Kidney (tissue), 13 donors: ENCODE measurements at regions not wholly inside any gene's neighbourhood (a gene's known extent, or its start where the extent isn't known, plus 50 kb on each side); places are given as distances from the start of the nearest gene placed in this dataset.

ENCODE experiments used
- DNase-seq, 5 donors: peaks; one replicate each; pipeline ENCODE4 v3.0.0-alpha.2; 2013 to 2020
- FAIRE-seq: peaks from 2 replicates; lab custom pipeline; 2012; peaks lifted over from hg19 to GRCh38; lab: Jason Lieb, UNC
- H3K27ac ChIP-seq, 2 donors: one replicate each; pipeline ENCODE4 v1.7.0; 2013; ENCODE audit warnings: low read depth in 2 of 2, low read length in 2 of 2, inconsistent platforms in 1 of 2
- H3K27me3 ChIP-seq: one replicate; pipeline ENCODE4 v1.7.1; 2013; ENCODE audit warnings: low read length, inconsistent platforms; ENCODE audit not compliant: control insufficient read depth, insufficient read depth
- H3K36me3 ChIP-seq, 3 donors: one replicate each; pipeline versions ENCODE4 v1.7.0 to v1.7.1; 2013; ENCODE audit warnings: low read length in 3 of 3, control low read depth in 1 of 3, inconsistent platforms in 1 of 3; ENCODE audit not compliant: insufficient read depth in 3 of 3, control insufficient read depth in 2 of 3
- H3K4me1 ChIP-seq, 3 donors: one replicate each; pipeline versions ENCODE4 v1.7.0 to v1.7.1; 2013; ENCODE audit warnings: low read length in 3 of 3, inconsistent platforms in 1 of 3, low read depth in 1 of 3; ENCODE audit not compliant: control insufficient read depth in 2 of 3, insufficient read depth in 2 of 3
- H3K4me3 ChIP-seq, 3 donors: one replicate each; pipeline versions ENCODE4 v1.7.0 to v1.8.1; 2013; ENCODE audit warnings: low read length in 3 of 3, control low read depth in 1 of 3, inconsistent platforms in 1 of 3
- H3K9ac ChIP-seq, 3 donors: one replicate each; pipeline versions ENCODE4 v1.7.0 to v1.7.1; 2013; ENCODE audit warnings: low read length in 3 of 3, control low read depth in 1 of 3, inconsistent platforms in 1 of 3
- H3K9me3 ChIP-seq, 3 donors: one replicate each; pipeline versions ENCODE4 v1.7.0 to v1.7.1; 2013; ENCODE audit warnings: low read length in 3 of 3, control low read depth in 1 of 3, inconsistent platforms in 1 of 3; ENCODE audit not compliant: control insufficient read depth in 2 of 3, insufficient read depth in 1 of 3
- intact Hi-C: fragments of 100-400 bp; cut with DNase I; formaldehyde crosslinking; loops from one replicate; pipeline ENCODE4 v1.11.1; 2022
- TF ChIP-seq, protein P1 (sequence below): IDR thresholded peaks from 3 replicates; pipeline ENCODE4 v1.5.1; 2012; ENCODE audit warnings: mild to moderate bottlenecking, moderate library complexity, borderline replicate concordance; ENCODE audit not compliant: insufficient read depth; ENCODE audit errors: extremely low read depth
- donor health status: control.
- donor health status: control.
- donor health status: control.
- donor health status: control.
- donor health status: control.
- donor health status: DM: yes; HTN: yes; CAD: no.
- donor health status: Normal renal cell carcinoma (clear cell type).

DNA sequence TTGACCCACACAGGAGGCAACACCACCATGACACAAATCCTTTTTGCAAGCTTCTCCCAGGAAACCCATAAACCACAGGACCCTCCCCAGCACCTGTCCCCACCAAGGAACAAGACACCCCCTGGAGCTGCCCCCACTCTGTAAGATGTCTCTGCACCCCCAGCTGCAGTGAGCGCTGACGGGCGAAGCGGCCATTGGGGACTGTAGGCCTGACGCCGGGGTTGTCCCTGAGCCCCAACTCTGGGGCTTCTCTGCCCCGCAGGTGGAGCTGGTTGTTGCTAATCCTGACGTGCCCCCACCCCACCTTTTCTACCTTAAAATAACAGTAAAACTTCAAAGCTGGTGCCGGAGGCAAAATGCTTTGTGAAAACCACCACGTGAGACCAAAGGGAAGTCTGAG is 94.7 kb upstream of the PPP2R2D start:
- Histone ChIP-seq H3K36me3 (no peaks in the 10 kb centered on the region), H3K9ac (no peak overlapping the region), H3K4me3 (no peak overlapping the region), H3K27me3 (no peaks in the 10 kb centered on the region), H3K4me1 (no peaks in the 10 kb centered on the region), H3K9me3 (no peaks in the 10 kb centered on the region), H3K27ac (no peak overlapping the region)
- FAIRE-seq: no peak
- intact Hi-C loops: no loop called here
- TF ChIP-seq, protein P1, sequence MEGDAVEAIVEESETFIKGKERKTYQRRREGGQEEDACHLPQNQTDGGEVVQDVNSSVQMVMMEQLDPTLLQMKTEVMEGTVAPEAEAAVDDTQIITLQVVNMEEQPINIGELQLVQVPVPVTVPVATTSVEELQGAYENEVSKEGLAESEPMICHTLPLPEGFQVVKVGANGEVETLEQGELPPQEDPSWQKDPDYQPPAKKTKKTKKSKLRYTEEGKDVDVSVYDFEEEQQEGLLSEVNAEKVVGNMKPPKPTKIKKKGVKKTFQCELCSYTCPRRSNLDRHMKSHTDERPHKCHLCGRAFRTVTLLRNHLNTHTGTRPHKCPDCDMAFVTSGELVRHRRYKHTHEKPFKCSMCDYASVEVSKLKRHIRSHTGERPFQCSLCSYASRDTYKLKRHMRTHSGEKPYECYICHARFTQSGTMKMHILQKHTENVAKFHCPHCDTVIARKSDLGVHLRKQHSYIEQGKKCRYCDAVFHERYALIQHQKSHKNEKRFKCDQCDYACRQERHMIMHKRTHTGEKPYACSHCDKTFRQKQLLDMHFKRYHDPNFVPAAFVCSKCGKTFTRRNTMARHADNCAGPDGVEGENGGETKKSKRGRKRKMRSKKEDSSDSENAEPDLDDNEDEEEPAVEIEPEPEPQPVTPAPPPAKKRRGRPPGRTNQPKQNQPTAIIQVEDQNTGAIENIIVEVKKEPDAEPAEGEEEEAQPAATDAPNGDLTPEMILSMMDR: no peak
- DNase-seq: peak in 2 of 5 donors; percentile 8 to 33

DNA sequence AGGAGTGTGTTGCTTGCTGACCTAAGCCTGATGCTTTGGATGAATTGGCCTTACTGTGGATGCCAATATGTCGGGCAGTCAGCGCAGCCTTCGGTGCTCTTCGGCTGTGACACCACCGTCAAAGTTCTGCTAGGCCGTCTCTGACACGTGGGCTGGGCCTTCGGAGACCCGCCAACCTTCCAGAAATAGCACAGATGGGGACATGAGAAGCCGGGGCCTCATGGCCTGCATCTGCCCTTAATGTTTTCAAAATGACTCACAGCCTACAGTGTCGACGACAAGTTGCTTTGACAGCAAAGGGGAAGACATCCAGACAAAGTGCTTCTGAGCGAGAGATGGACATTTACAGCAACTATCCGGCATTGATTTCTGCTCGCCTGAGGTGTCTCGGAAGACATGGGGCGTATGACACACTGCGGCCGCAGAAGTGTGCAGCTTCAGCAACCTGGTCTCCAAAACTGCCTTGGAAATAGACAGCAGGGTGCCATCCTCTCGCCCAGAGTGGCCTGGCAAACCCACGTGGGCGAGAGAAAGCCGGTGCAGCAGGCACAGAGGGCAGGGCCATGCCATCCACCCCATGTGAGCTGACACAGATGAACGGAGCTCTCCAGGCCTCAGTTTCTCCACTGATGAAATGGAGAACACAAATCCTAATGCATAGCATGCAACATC is 94.0 kb upstream of the PPP2R2D start:
- no peaks in the 10 kb centered on the region for H3K4me1 ChIP-seq
- peak in 2 of 5 donors; percentile 9 to 23 for DNase-seq
- H3K27ac ChIP-seq: no peak overlapping the region
- no peaks in the 10 kb centered on the region for H3K27me3 ChIP-seq
- no peak for FAIRE-seq
- H3K9me3 ChIP-seq: no peaks in the 10 kb centered on the region
- intact Hi-C loops: no loop called here
- no peak overlapping the region for H3K4me3 ChIP-seq
- TF ChIP-seq, protein P1: no peak
- H3K36me3 ChIP-seq: no peaks in the 10 kb centered on the region
- no peak overlapping the region for H3K9ac ChIP-seq

DNA sequence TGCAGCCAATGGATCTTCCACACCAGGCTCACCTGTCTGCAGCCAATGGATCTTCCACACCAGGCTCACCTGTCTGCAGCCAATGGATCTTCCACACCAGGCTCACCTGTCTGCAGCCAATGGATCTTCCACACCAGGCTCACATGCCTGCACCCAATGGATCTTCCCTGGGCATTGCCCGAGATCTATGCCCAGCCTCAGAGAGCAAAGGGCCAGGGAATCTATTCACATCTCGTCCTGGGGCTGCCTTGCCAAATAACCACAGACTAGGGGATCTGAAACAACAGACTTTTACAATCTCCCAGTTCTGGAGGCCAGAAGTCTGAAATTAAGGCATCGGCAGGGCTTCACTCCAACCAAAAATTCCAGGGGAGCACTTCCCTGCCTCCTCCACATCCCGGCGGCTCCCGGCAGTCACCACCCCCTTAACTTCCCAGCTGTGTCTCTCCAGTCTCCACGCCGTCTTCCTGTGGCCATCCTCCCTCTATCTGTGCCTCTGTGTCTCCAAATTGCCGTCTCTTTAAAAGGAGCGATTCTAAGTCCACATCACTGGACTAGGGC is 92.4 kb upstream of the PPP2R2D start:
- no peaks in the 10 kb centered on the region for H3K27me3 ChIP-seq
- FAIRE-seq: no peak
- no peak overlapping the region for H3K27ac ChIP-seq
- TF ChIP-seq, protein P1: no peak
- DNase-seq: peak in 1 of 5 donors; percentile 9
- intact Hi-C loops: no loop called here
- no peak overlapping the region for H3K9ac ChIP-seq
- no peak overlapping the region for H3K4me3 ChIP-seq
- no peaks in the 10 kb centered on the region for H3K9me3 ChIP-seq
- H3K36me3 ChIP-seq: no peaks in the 10 kb centered on the region
- no peaks in the 10 kb centered on the region for H3K4me1 ChIP-seq
